ENCODE measurements at regions not wholly inside any gene's neighbourhood (a gene's known extent, or its start where the extent isn't known, plus 50 kb on each side); places are given as distances from the start of the nearest gene placed in this dataset.

DNA sequence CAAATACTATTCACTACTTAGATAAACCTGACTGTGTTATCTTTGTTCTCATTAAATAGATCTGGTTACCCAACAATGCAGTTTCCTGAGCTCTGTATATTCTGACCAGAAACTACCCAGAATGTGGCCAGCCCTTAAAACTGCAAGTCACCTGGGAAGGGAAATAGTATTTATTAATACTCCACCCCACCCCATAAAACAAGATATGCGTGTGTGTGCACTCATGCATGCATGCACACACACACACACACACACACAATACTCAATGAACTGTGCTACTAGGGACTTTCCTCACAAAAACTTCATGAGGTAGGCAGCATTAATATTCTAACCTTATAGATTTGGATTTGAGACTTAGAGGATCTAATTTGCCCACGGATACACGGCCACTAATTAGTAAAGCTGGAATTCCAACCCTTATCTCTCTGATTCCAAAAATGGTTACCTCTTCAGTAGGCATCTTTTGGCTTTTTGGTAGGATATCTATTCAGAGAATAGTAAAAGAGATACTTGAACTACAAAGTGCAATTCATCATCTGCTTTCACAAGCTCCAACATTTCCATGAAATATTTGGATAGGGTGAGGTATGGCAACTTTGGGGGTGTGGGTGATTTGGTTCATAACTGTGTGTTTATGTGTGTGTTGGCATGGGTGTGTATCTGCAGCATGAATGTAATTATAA is 197.0 kb upstream of the CFAP20DC start:
- intact Hi-C loops (cut with DNase I; ENCODE audit: low total_unique reads) = no loop called here
- DNase-seq (ENCODE audit: low spot score in 2 of 2) = no peak
- H3K4me3 ChIP-seq (ENCODE audit: low read depth, poor library complexity, severe bottlenecking) = no peak overlapping the region
- TF ChIP-seq, protein P1, sequence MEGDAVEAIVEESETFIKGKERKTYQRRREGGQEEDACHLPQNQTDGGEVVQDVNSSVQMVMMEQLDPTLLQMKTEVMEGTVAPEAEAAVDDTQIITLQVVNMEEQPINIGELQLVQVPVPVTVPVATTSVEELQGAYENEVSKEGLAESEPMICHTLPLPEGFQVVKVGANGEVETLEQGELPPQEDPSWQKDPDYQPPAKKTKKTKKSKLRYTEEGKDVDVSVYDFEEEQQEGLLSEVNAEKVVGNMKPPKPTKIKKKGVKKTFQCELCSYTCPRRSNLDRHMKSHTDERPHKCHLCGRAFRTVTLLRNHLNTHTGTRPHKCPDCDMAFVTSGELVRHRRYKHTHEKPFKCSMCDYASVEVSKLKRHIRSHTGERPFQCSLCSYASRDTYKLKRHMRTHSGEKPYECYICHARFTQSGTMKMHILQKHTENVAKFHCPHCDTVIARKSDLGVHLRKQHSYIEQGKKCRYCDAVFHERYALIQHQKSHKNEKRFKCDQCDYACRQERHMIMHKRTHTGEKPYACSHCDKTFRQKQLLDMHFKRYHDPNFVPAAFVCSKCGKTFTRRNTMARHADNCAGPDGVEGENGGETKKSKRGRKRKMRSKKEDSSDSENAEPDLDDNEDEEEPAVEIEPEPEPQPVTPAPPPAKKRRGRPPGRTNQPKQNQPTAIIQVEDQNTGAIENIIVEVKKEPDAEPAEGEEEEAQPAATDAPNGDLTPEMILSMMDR (IDR thresholded peaks at IDR 0.05) = no peak
- no peak for TF ChIP-seq POLR2A (IDR thresholded peaks at IDR 0.05)
- WGBS, 2 donors = 69 to 70% methylated on average over 3 of the region's 3 CpGs

DNA sequence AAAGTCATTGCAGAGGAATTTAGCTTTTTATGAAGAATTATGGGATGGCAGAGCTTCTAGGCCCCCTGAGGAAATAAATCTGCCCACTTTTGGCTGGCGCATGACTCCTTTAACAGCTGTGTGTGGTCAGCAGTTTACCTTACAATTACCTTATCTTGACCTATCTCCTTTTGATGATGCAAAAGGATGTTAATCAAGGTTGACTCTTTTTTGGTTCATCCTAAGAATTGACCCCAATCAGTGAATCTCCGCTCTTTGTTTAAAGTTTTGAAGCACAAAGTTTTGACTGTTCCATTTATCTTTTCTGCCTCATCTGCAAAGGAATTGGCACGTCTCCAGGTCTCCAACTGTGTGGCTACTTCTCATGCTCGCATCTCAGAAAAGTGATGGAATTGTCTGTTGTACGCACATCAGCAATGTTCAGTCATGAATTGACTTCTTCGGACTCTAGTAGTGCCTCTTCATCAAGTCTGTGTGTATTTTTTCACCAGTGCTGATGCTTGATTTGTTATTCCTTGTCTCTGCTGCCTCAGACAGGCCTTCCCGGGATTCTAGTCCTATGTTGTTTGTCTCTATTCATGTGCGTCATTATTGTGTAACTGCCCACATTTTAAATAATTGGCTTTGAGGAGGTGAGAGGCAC is 196.2 kb upstream of the CFAP20DC start:
- intact Hi-C loops (cut with DNase I; ENCODE audit: low total_unique reads) = no loop called here
- 64 to 68% methylated on average over 8 of the region's 8 CpGs for WGBS, 2 donors
- no peak for TF ChIP-seq POLR2A (IDR thresholded peaks at IDR 0.05)
- TF ChIP-seq, protein P1 (IDR thresholded peaks at IDR 0.05) = no peak
- no peak overlapping the region for H3K4me3 ChIP-seq (ENCODE audit: low read depth, poor library complexity, severe bottlenecking)
- no peak for DNase-seq (ENCODE audit: low spot score in 2 of 2)

DNA sequence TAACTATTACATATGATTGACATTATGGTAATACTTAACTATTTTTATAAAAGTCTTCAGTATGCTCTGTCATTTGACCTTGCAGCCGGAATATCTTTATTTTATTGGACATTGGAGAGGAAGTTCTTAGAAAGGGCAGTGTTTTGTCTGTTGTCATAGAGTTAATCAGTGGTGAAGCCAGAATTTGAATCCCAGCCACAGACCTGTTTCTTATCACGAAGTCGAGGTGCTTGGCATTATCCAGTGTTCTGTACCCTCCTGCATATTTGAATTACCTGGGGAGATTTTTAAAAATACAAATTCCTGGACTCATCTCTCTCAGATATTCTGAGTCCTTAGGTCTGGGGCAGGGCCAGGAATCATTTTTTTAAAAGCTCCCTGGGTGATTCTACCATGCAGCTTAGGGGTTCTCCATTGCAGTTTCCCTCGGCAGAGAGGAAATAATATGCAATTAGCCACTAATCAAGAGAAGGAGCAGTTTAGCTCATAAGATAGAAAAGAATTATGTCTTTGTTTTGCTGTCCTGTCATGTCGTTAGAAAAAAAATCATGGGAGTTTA is 195.6 kb upstream of the CFAP20DC start:
- TF ChIP-seq, protein P1 (IDR thresholded peaks at IDR 0.05) = no peak
- TF ChIP-seq POLR2A (IDR thresholded peaks at IDR 0.05) = no peak
- H3K4me3 ChIP-seq (ENCODE audit: low read depth, poor library complexity, severe bottlenecking) = no peak overlapping the region
- WGBS, 2 donors = 31% methylated on average over 5 of the region's 5 CpGs
- intact Hi-C loops (cut with DNase I; ENCODE audit: low total_unique reads) = no loop called here
- DNase-seq (ENCODE audit: low spot score in 2 of 2) = no peak

DNA sequence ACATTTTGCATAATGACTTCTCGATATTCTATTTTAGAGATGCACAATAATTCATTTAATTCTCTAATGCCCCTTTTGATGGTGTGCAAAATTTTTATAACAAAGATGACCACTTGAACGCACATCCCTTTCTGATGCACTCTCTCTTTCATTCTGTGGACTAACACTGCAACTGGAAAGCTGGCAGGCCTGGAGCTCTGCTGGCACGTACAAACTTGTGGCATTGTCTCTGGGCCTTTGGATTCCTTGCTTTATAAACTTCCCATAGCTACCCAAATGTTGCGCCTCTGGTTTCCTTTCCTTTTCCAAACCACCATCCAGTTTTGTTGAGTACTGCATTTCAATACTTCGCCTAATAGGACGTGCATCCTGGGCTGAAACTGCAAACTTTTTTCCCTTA is 194.5 kb upstream of the CFAP20DC start:
- 68 to 73% methylated on average over 6 of the region's 6 CpGs for WGBS, 2 donors

DNA sequence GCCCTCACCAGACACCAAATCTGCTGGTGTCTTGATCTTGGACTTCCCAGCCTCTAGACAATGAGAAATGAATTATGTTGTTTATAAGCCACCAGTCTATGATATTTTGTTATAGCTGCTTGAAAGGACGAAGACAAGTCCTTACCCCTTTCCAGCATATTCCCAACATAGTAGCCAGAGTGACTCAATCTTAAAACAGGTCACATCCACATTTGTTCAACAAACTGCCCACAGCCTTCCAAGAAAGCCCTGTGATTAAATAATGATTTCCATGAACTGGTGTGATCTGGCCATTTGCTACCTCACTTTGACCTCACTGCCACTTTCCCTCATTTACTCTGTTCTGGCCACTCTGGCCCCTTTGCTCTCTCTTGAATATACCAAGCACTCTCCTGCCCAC is 193.7 kb upstream of the CFAP20DC start:
- WGBS, 2 donors = 81 to 96% methylated on average over 1 of the region's 1 CpG

More for the DNA sequence above, 194.5 kb upstream of the CFAP20DC start:
- H3K4me3 ChIP-seq (ENCODE audit: low read depth, poor library complexity, severe bottlenecking) = no peak overlapping the region
- TF ChIP-seq, protein P1 (IDR thresholded peaks at IDR 0.05) = no peak
- no peak for TF ChIP-seq POLR2A (IDR thresholded peaks at IDR 0.05)
- intact Hi-C loops (cut with DNase I; ENCODE audit: low total_unique reads) = no loop called here
- DNase-seq (ENCODE audit: low spot score in 2 of 2) = no peak

More for the DNA sequence above, 193.7 kb upstream of the CFAP20DC start:
- no peak overlapping the region for H3K4me3 ChIP-seq (ENCODE audit: low read depth, poor library complexity, severe bottlenecking)
- no peak for DNase-seq (ENCODE audit: low spot score in 2 of 2)
- TF ChIP-seq, protein P1 (IDR thresholded peaks at IDR 0.05) = no peak
- no peak for TF ChIP-seq POLR2A (IDR thresholded peaks at IDR 0.05)
- intact Hi-C loops (cut with DNase I; ENCODE audit: low total_unique reads) = no loop called here

Measured in lower leg skin (tissue), 4 donors.